Neural progenitor cell (in vitro differentiated cells): ENCODE measurements at regions not wholly inside any gene's neighbourhood (a gene's known extent, or its start where the extent isn't known, plus 50 kb on each side); places are given as distances from the start of the nearest gene placed in this dataset.

Experiments used
- CTCF ChIP-seq: fragments of 200-600 bp; sonication (generic); IDR thresholded peaks from 2 replicates; pipeline ENCODE4 v1.5.1; 2017; ENCODE audit warnings: antibody characterized with exemption, mild to moderate bottlenecking
- EZH2 ChIP-seq: fragments of 200-600 bp; sonication (generic); IDR thresholded peaks from 2 replicates; pipeline ENCODE4 v1.6.1; 2017; ENCODE audit warnings: antibody characterized with exemption, mild to moderate bottlenecking, moderate library complexity
- EZH2phosphoT487 ChIP-seq: fragments of 200-600 bp; sonication (generic); IDR thresholded peaks from 2 replicates; pipeline ENCODE4 v1.6.1; 2017; ENCODE audit warnings: antibody characterized with exemption

GRCh38 chr4:117916728-117917127 lies 117.6 kb upstream of the NDST3 start:
- no peak for TF ChIP-seq CTCF
- no peak for TF ChIP-seq EZH2
- no peak for TF ChIP-seq EZH2phosphoT487
